Retina (tissue), 1 donor: ENCODE measurements at regions not wholly inside any gene's neighbourhood (a gene's known extent, or its start where the extent isn't known, plus 50 kb on each side); places are given as distances from the start of the nearest gene placed in this dataset.
"Not testable (repeated sequence)": the region's sequence is repeated elsewhere in the genome, so short reads cannot be mapped to it uniquely, and the experiment has no call there.

ENCODE experiments used
- DNase-seq: peaks from one replicate; pipeline ENCODE4 v3.0.0-alpha.2; 2016

GRCh38 chr14:106663805-106664410, 1137.5 kb downstream of the TMEM121 start:
- DNase-seq, result not testable (repeated sequence)

GRCh38 chr14:106665814-106666213, 1139.4 kb downstream of the TMEM121 start:
- DNase-seq, result no peak

GRCh38 chr14:106666341-106666740, 1140.0 kb downstream of the TMEM121 start:
- DNase-seq, result no peak

- no peak for DNase-seq
Measured at GRCh38 chr14:106670011-106670410, 1143.6 kb downstream of the TMEM121 start.

- DNase-seq, result not testable (repeated sequence)
Measured at GRCh38 chr14:106674093-106674492, 1147.7 kb downstream of the TMEM121 start.

- DNase-seq, result not testable (repeated sequence)
Measured at GRCh38 chr14:106674509-106675125, 1148.2 kb downstream of the TMEM121 start.

- not testable (repeated sequence) for DNase-seq
Measured at GRCh38 chr14:106675716-106676115, 1149.3 kb downstream of the TMEM121 start.

GRCh38 chr14:106679776-106680175, 1153.4 kb downstream of the TMEM121 start:
- no peak for DNase-seq

- no peak for DNase-seq
Measured at GRCh38 chr14:106681161-106681560, 1154.8 kb downstream of the TMEM121 start.

- no peak for DNase-seq
Measured at GRCh38 chr14:106681568-106681967, 1155.2 kb downstream of the TMEM121 start.

GRCh38 chr14:106683631-106684030, 1157.2 kb downstream of the TMEM121 start:
- DNase-seq, result no peak

GRCh38 chr14:106686533-106686932, 1160.2 kb downstream of the TMEM121 start:
- DNase-seq, result no peak

- no peak for DNase-seq
Measured at GRCh38 chr14:106690333-106690891, 1164.0 kb downstream of the TMEM121 start.

GRCh38 chr14:106691601-106692291, 1165.4 kb downstream of the TMEM121 start:
- DNase-seq, result no peak

GRCh38 chr14:106694638-106695393, 1168.4 kb downstream of the TMEM121 start:
- no peak for DNase-seq

- not testable (repeated sequence) for DNase-seq
Measured at GRCh38 chr14:106698620-106699267, 1172.4 kb downstream of the TMEM121 start.

GRCh38 chr14:106703651-106704050, 1177.3 kb downstream of the TMEM121 start:
- DNase-seq, result not testable (repeated sequence)

- not testable (repeated sequence) for DNase-seq
Measured at GRCh38 chr14:106706488-106706887, 1180.1 kb downstream of the TMEM121 start.

GRCh38 chr14:106710187-106710586, 1183.8 kb downstream of the TMEM121 start:
- not testable (repeated sequence) for DNase-seq

GRCh38 chr14:106712513-106712912, 1186.1 kb downstream of the TMEM121 start:
- DNase-seq, result not testable (repeated sequence)

GRCh38 chr14:106714446-106715428, 1188.4 kb downstream of the TMEM121 start:
- not testable (repeated sequence) for DNase-seq
